Breast epithelium (tissue), 4 donors: ENCODE measurements at regions not wholly inside any gene's neighbourhood (a gene's known extent, or its start where the extent isn't known, plus 50 kb on each side); places are given as distances from the start of the nearest gene placed in this dataset.

Experiments
- DNase-seq, 2 donors: peaks; one replicate each; pipeline ENCODE4 v3.0.0-alpha.2; 2019; ENCODE audit warnings: low spot score in 2 of 2
- H3K27ac ChIP-seq, 2 donors: fragments of 200-600 bp; sonication (generic) in 1 of 2; one replicate each; pipeline ENCODE4 v1.5.1; 2016 to 2019; ENCODE audit warnings: mild to moderate bottlenecking in 1 of 2
- H3K27me3 ChIP-seq, 2 donors: fragments of 200-600 bp; sonication (generic) in 1 of 2; one replicate each; pipeline versions ENCODE4 v1.5.1 to v1.6.0; 2017 to 2019; ENCODE audit warnings: control low read depth in 1 of 2, mild to moderate bottlenecking in 1 of 2
- H3K36me3 ChIP-seq: fragments of 200-600 bp; one replicate; pipeline ENCODE4 v1.5.1; 2019
- H3K4me1 ChIP-seq, 2 donors: fragments of 200-600 bp; sonication (generic); one replicate each; pipeline ENCODE4 v1.5.1; 2016 to 2019; ENCODE audit warnings: control low read depth in 1 of 2
- H3K4me3 ChIP-seq, 3 donors: fragments of 200-600 bp; sonication (generic); 1 replicate in 2 of 3; 2 replicates in 1 of 3; pipeline ENCODE4 v1.5.1; 2016 to 2019; ENCODE audit warnings: mild to moderate bottlenecking in 3 of 3, moderate library complexity in 2 of 3
- H3K9me3 ChIP-seq, 2 donors: fragments of 200-600 bp; sonication (generic) in 1 of 2; one replicate each; pipeline ENCODE4 v1.5.1; 2016 to 2019; ENCODE audit warnings: control low read depth in 1 of 2
- POLR2A ChIP-seq: fragments of 450-650 bp; IDR thresholded peaks from one replicate; pipeline ENCODE4 v1.6.1; 2016; ENCODE audit warnings: antibody characterized with exemption, mild to moderate bottlenecking, moderate library complexity
- POLR2AphosphoS5 ChIP-seq, 3 donors: sonication (generic); formaldehyde crosslinking; IDR thresholded peaks; one replicate each; pipeline ENCODE4 v1.6.1; 2017; ENCODE audit warnings: antibody characterized with exemption in 3 of 3
- intact Hi-C: fragments of 100-400 bp; cut with DNase I; formaldehyde crosslinking; loops from one replicate; pipeline ENCODE4 v1.15.1; 2023; ENCODE audit warnings: low total_unique reads
- TF ChIP-seq, protein P1 (sequence below), 3 donors: fragments of 450-650 bp; IDR thresholded peaks; one replicate each; pipeline ENCODE4 v1.5.1; 2016 to 2017; ENCODE audit warnings: antibody characterized with exemption in 3 of 3, mild to moderate bottlenecking in 3 of 3, moderate library complexity in 3 of 3

DNA sequence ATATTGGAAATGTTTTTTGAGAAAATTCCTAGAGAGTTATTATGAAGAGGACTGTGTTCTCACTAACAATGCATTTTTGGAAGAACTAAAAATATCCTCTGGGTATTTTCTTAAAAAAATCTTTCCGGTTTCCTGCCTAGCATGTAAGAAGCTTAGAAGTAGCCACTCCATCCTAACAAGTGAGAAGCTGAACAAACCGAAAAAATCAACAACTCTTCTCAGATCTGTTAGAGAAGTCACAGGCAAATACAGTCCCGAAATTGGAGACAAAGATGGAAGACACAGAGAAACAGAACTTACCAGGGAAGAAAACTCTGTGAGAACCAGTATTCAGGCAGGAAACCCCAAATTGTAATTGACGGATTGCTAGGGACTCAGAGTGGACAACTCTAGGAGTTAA is 173.0 kb downstream of the KLF12 start:
- no peak for DNase-seq
- H3K36me3 ChIP-seq = no peaks in the 10 kb centered on the region
- no peaks in the 10 kb centered on the region for H3K27me3 ChIP-seq
- H3K4me1 ChIP-seq = no peaks in the 10 kb centered on the region
- H3K27ac ChIP-seq = no peak overlapping the region
- H3K4me3 ChIP-seq = no peak overlapping the region
- no peak for TF ChIP-seq POLR2A
- H3K9me3 ChIP-seq = no peaks in the 10 kb centered on the region
- intact Hi-C loops = no loop called here

DNA sequence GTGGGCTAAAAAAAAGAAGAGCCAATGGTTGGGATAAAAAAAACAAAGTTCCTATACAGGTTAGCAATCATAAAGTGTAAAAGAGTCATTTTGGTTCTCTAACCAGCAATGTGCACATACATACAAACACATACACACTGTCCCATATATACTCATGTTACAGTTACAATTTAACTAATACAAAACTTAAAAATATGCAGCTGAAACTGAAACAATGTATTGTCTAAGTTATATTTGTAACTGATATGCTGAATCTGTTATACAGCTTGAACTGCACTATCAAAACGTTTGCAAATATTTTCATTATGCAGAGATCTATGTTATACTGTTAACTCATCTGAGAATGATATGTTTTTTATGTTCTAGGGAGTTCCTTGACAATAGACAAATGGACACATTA is 173.7 kb downstream of the KLF12 start:
- no peaks in the 10 kb centered on the region for H3K4me1 ChIP-seq
- no peak for DNase-seq
- H3K9me3 ChIP-seq = no peaks in the 10 kb centered on the region
- H3K4me3 ChIP-seq = no peak overlapping the region
- no peak overlapping the region for H3K27ac ChIP-seq
- H3K27me3 ChIP-seq = no peaks in the 10 kb centered on the region
- intact Hi-C loops = no loop called here
- TF ChIP-seq POLR2AphosphoS5 (IDR thresholded peaks at IDR 0.05) (no peak), POLR2A (no peak)
- TF ChIP-seq, protein P1, sequence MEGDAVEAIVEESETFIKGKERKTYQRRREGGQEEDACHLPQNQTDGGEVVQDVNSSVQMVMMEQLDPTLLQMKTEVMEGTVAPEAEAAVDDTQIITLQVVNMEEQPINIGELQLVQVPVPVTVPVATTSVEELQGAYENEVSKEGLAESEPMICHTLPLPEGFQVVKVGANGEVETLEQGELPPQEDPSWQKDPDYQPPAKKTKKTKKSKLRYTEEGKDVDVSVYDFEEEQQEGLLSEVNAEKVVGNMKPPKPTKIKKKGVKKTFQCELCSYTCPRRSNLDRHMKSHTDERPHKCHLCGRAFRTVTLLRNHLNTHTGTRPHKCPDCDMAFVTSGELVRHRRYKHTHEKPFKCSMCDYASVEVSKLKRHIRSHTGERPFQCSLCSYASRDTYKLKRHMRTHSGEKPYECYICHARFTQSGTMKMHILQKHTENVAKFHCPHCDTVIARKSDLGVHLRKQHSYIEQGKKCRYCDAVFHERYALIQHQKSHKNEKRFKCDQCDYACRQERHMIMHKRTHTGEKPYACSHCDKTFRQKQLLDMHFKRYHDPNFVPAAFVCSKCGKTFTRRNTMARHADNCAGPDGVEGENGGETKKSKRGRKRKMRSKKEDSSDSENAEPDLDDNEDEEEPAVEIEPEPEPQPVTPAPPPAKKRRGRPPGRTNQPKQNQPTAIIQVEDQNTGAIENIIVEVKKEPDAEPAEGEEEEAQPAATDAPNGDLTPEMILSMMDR (IDR thresholded peaks at IDR 0.05) = no peak
- no peaks in the 10 kb centered on the region for H3K36me3 ChIP-seq

DNA sequence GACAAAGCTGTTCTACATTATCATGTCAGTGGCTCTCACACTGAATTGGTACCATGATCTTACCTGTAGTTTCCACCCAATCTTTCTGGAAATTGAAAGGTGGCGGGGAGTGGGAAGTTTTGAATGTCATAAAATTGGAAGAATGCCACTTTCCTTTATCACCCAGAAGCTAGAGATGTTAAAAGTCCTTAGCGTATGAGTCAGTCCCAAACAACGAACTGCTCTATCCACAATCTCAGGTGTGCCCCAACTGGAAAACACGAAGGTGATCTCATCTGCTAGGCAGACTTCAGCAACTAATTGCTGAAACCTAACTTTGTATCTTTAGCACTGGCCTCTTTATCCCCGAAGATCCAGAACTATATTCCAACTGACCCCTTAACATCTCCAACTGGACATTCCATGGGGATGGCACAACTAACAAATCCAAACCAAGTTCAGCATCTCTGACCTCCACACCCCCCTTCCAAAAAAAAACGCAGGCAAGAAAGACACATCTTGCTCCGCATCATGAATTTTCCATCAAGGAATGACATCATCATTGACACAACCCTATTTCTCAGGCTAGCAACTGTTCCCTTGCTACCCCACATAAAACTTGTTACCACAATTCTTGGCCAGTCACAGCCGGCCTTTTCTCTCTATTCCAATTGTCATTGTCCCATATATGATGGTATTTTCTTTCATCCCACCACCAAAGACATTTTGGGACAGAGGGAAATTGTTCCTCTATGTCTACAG is 175.4 kb downstream of the KLF12 start:
- Histone ChIP-seq H3K9me3 (no peaks in the 10 kb centered on the region), H3K27ac (no peak overlapping the region), H3K4me3 (no peak overlapping the region), H3K27me3 (no peaks in the 10 kb centered on the region), H3K4me1 (no peaks in the 10 kb centered on the region), H3K36me3 (no peaks in the 10 kb centered on the region)
- intact Hi-C loops = no loop called here
- DNase-seq = no peak
- TF ChIP-seq, protein P1 (IDR thresholded peaks at IDR 0.05) = no peak
- TF ChIP-seq POLR2A = no peak
- no peak for TF ChIP-seq POLR2AphosphoS5 (IDR thresholded peaks at IDR 0.05)

DNA sequence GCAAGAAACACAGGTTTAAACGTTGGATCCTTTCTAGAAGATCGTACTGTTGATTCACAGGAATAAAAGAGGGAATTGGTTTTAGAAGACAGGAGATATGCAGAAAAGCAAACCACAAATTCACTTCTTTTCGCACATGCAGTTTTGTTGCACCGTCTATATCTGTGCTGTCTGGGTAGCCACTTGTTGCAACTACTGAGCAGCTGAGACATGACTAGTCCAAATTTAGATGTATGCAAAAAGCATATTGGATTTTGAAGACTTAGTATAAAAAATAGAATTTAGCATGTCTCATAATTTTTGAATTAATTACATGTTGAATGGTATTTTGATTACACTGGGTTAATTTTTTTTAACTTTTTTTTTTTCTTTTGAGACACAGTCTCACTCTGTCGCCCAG is 176.3 kb downstream of the KLF12 start:
- H3K4me1 ChIP-seq = no peaks in the 10 kb centered on the region
- H3K4me3 ChIP-seq = no peak overlapping the region
- H3K36me3 ChIP-seq = no peaks in the 10 kb centered on the region
- H3K9me3 ChIP-seq = no peaks in the 10 kb centered on the region
- TF ChIP-seq, protein P1 (IDR thresholded peaks at IDR 0.05) = no peak
- no peak for TF ChIP-seq POLR2AphosphoS5 (IDR thresholded peaks at IDR 0.05)
- TF ChIP-seq POLR2A = no peak
- H3K27ac ChIP-seq = no peak overlapping the region
- intact Hi-C loops = no loop called here
- no peak for DNase-seq
- H3K27me3 ChIP-seq = no peaks in the 10 kb centered on the region

DNA sequence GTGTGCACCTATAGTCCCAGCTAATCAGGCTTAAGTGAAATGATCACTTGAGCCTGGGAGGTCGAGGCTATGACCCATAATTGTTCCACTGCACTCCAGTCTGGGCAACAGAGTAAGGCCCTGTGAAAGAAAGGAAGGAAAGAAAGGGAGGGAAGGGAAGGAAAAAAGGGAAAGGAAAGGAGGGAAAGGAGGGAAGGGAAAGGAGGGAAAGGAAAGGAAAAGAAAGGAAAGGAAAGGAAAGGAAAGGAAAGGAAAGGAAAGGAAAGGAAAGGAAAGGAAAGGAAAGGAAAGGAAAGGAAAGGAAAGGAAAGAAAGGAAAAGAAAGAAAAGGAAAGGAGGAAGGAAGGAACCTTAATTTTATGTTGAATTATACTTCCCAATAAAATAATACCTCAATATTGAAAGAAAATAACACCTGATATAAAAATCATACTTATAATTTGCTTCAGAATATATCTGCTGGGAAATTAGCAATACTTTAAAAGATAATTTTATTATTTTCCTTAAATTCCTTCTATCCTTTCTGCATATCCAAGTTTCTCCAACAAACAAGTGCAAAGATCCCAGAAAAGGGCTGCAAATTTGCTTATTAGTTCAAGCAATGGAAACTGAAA is 177.3 kb downstream of the KLF12 start:
- H3K27ac ChIP-seq = no peak overlapping the region
- TF ChIP-seq POLR2A (no peak), POLR2AphosphoS5 (IDR thresholded peaks at IDR 0.05) (no peak)
- TF ChIP-seq, protein P1 (IDR thresholded peaks at IDR 0.05) = no peak
- H3K9me3 ChIP-seq = no peaks in the 10 kb centered on the region
- H3K36me3 ChIP-seq = no peaks in the 10 kb centered on the region
- no peaks in the 10 kb centered on the region for H3K4me1 ChIP-seq
- no peaks in the 10 kb centered on the region for H3K27me3 ChIP-seq
- H3K4me3 ChIP-seq = no peak overlapping the region
- intact Hi-C loops = no loop called here
- DNase-seq = no peak
